ENCODE measurements at regions not wholly inside any gene's neighbourhood (a gene's known extent, or its start where the extent isn't known, plus 50 kb on each side); places are given as distances from the start of the nearest gene placed in this dataset.

- ChIA-PET CTCF (no interaction called here), POLR2A (no interaction called here)
- no peak for DNase-seq
- Mint-ChIP-seq H3K27ac (no peak overlapping the region), H3K27me3 (no peaks in the 10 kb centered on the region), H3K36me3 (no peaks in the 10 kb centered on the region), H3K4me3 (no peak overlapping the region), H3K4me1 (ENCODE audit: low read depth) (no peaks in the 10 kb centered on the region), H3K9me3 (peaks cover 25% of the 10 kb centered on the region)
- intact Hi-C loops (cut with micrococcal nuclease), result no loop called here
These were observed 156.6 kb upstream of the UBE2E2 start for GRCh38 chr3:23046536-23046935.

- intact Hi-C loops (cut with micrococcal nuclease), result no loop called here
- POLR2A ChIA-PET, result no interaction called here
- Mint-ChIP-seq H3K9me3 (peaks cover 14% of the 10 kb centered on the region), H3K27ac (no peak overlapping the region), H3K4me3 (no peak overlapping the region), H3K36me3 (no peaks in the 10 kb centered on the region), H3K27me3 (no peaks in the 10 kb centered on the region), H3K4me1 (ENCODE audit: low read depth) (peaks cover 3% of the 10 kb centered on the region)
- no peak for DNase-seq
- CTCF ChIA-PET, result no interaction called here
These were observed 151.6 kb upstream of the UBE2E2 start for GRCh38 chr3:23051240-23052140.

- POLR2A ChIA-PET, result no interaction called here
- peaks cover 3% of the 10 kb centered on the region for H3K4me1 Mint-ChIP-seq (ENCODE audit: low read depth)
- H3K9me3 Mint-ChIP-seq, result peaks cover 8% of the 10 kb centered on the region
- no peak for DNase-seq
- intact Hi-C loops (cut with micrococcal nuclease), result no loop called here
- CTCF ChIA-PET, result no interaction called here
- no peaks in the 10 kb centered on the region for H3K27me3 Mint-ChIP-seq
- H3K4me3 Mint-ChIP-seq, result no peak overlapping the region
- H3K36me3 Mint-ChIP-seq, result no peaks in the 10 kb centered on the region
- H3K27ac Mint-ChIP-seq, result no peak overlapping the region
These were observed 150.9 kb upstream of the UBE2E2 start for GRCh38 chr3:23052208-23052607.

- Mint-ChIP-seq H3K9me3 (peaks cover 6% of the 10 kb centered on the region), H3K4me1 (ENCODE audit: low read depth) (peaks cover 3% of the 10 kb centered on the region), H3K27me3 (no peaks in the 10 kb centered on the region), H3K27ac (no peak overlapping the region), H3K4me3 (no peak overlapping the region), H3K36me3 (no peaks in the 10 kb centered on the region)
- POLR2A ChIA-PET, result no interaction called here
- CTCF ChIA-PET, result no interaction called here
- no peak for DNase-seq
- intact Hi-C loops (cut with micrococcal nuclease), result no loop called here
These were observed 150.5 kb upstream of the UBE2E2 start for GRCh38 chr3:23052620-23053019.

- Mint-ChIP-seq H3K4me1 (ENCODE audit: low read depth) (peaks cover 3% of the 10 kb centered on the region), H3K36me3 (no peaks in the 10 kb centered on the region), H3K27me3 (no peaks in the 10 kb centered on the region), H3K9me3 (peaks cover 15% of the 10 kb centered on the region), H3K27ac (no peak overlapping the region), H3K4me3 (no peak overlapping the region)
- POLR2A ChIA-PET, result no interaction called here
- DNase-seq, result no peak
- CTCF ChIA-PET, result no interaction called here
- intact Hi-C loops (cut with micrococcal nuclease), result no loop called here
These were observed 147.3 kb upstream of the UBE2E2 start for GRCh38 chr3:23055733-23056376.

- no peaks in the 10 kb centered on the region for H3K36me3 Mint-ChIP-seq
- H3K9me3 Mint-ChIP-seq, result peaks cover 15% of the 10 kb centered on the region
These were observed 140.5 kb upstream of the UBE2E2 start for GRCh38 chr3:23062582-23062981.

GRCh38 chr3:23062982-23063381, 140.1 kb upstream of the UBE2E2 start:
- POLR2A ChIA-PET, result no interaction called here
- Mint-ChIP-seq H3K36me3 (no peaks in the 10 kb centered on the region), H3K27me3 (no peaks in the 10 kb centered on the region), H3K27ac (no peak overlapping the region), H3K4me3 (no peak overlapping the region), H3K4me1 (ENCODE audit: low read depth) (no peaks in the 10 kb centered on the region), H3K9me3 (peaks cover 13% of the 10 kb centered on the region)
- CTCF ChIA-PET, result no interaction called here
- DNase-seq, result no peak
- intact Hi-C loops (cut with micrococcal nuclease), result no loop called here

More at GRCh38 chr3:23062582-23062981, 140.5 kb upstream of the UBE2E2 start:
- ChIA-PET POLR2A (no interaction called here), CTCF (no interaction called here)
- intact Hi-C loops (cut with micrococcal nuclease), result no loop called here
- no peak for DNase-seq
- Mint-ChIP-seq H3K27ac (no peak overlapping the region), H3K4me3 (no peak overlapping the region), H3K27me3 (no peaks in the 10 kb centered on the region), H3K4me1 (ENCODE audit: low read depth) (no peaks in the 10 kb centered on the region)

GRCh38 chr3:23067116-23067515, 136.0 kb upstream of the UBE2E2 start:
- Mint-ChIP-seq H3K4me3 (no peak overlapping the region), H3K36me3 (no peaks in the 10 kb centered on the region), H3K27ac (no peak overlapping the region), H3K9me3 (no peaks in the 10 kb centered on the region), H3K27me3 (no peaks in the 10 kb centered on the region), H3K4me1 (ENCODE audit: low read depth) (no peaks in the 10 kb centered on the region)
- intact Hi-C loops (cut with micrococcal nuclease), result no loop called here
- POLR2A ChIA-PET, result no interaction called here
- DNase-seq, result no peak
- CTCF ChIA-PET, result no interaction called here

- Mint-ChIP-seq H3K9me3 (no peaks in the 10 kb centered on the region), H3K27ac (no peak overlapping the region), H3K4me3 (no peak overlapping the region), H3K36me3 (no peaks in the 10 kb centered on the region), H3K27me3 (no peaks in the 10 kb centered on the region), H3K4me1 (ENCODE audit: low read depth) (no peaks in the 10 kb centered on the region)
- DNase-seq, result no peak
- intact Hi-C loops (cut with micrococcal nuclease), result no loop called here
- ChIA-PET CTCF (no interaction called here), POLR2A (no interaction called here)
These were observed 135.0 kb upstream of the UBE2E2 start for GRCh38 chr3:23068016-23068728.

- DNase-seq, result no peak
- Mint-ChIP-seq H3K4me3 (no peak overlapping the region), H3K9me3 (no peaks in the 10 kb centered on the region), H3K27ac (no peak overlapping the region), H3K4me1 (ENCODE audit: low read depth) (no peaks in the 10 kb centered on the region), H3K36me3 (no peaks in the 10 kb centered on the region), H3K27me3 (no peaks in the 10 kb centered on the region)
- CTCF ChIA-PET, result no interaction called here
- POLR2A ChIA-PET, result no interaction called here
- intact Hi-C loops (cut with micrococcal nuclease), result no loop called here
These were observed 131.8 kb upstream of the UBE2E2 start for GRCh38 chr3:23071296-23071695.

GRCh38 chr3:23071758-23072157, 131.4 kb upstream of the UBE2E2 start:
- Mint-ChIP-seq H3K4me1 (ENCODE audit: low read depth) (no peaks in the 10 kb centered on the region), H3K27me3 (no peaks in the 10 kb centered on the region), H3K4me3 (no peak overlapping the region), H3K27ac (no peak overlapping the region), H3K36me3 (no peaks in the 10 kb centered on the region), H3K9me3 (no peaks in the 10 kb centered on the region)
- intact Hi-C loops (cut with micrococcal nuclease), result no loop called here
- ChIA-PET POLR2A (no interaction called here), CTCF (no interaction called here)
- no peak for DNase-seq

GRCh38 chr3:23072693-23073092, 130.4 kb upstream of the UBE2E2 start:
- intact Hi-C loops (cut with micrococcal nuclease), result no loop called here
- H3K4me3 Mint-ChIP-seq, result no peak overlapping the region
- POLR2A ChIA-PET, result no interaction called here
- no peaks in the 10 kb centered on the region for H3K4me1 Mint-ChIP-seq (ENCODE audit: low read depth)
- no peaks in the 10 kb centered on the region for H3K36me3 Mint-ChIP-seq
- H3K27ac Mint-ChIP-seq, result no peak overlapping the region
- no peak for DNase-seq
- H3K9me3 Mint-ChIP-seq, result no peaks in the 10 kb centered on the region
- no peaks in the 10 kb centered on the region for H3K27me3 Mint-ChIP-seq
- CTCF ChIA-PET, result no interaction called here

Measured in activated CD4-positive, alpha-beta memory T cell treated with anti-CD3 and anti-CD28 coated beads for 36 hours (primary cell).